ENCODE measurements at regions not wholly inside any gene's neighbourhood (a gene's known extent, or its start where the extent isn't known, plus 50 kb on each side); places are given as distances from the start of the nearest gene placed in this dataset.

GRCh38 chrX:33741807-33742206 lies 390.3 kb downstream of the FAM47A start:
- Histone ChIP-seq H3K27me3 (replicated peaks; ENCODE audit: insufficient read depth) (no peaks in the 10 kb centered on the region), H3K27ac (no peak overlapping the region), H3K4me3 (no peak overlapping the region), H3K36me3 (no peaks in the 10 kb centered on the region), H3K9me3 (no peaks in the 10 kb centered on the region), H3K4me1 (replicated peaks) (no peaks in the 10 kb centered on the region)
- TF ChIP-seq POLR2AphosphoS5 (IDR thresholded peaks at IDR 0.05) (no peak), POLR2A (IDR thresholded peaks at IDR 0.05) (no peak)
- WGBS: 100% methylated on average over 4 of the region's 11 CpGs
- intact Hi-C loops (cut with DNase I): no loop called here
- DNase-seq (ENCODE audit: low spot score): no peak

- WGBS: 67% methylated on average over 1 of the region's 1 CpG
- Histone ChIP-seq H3K4me1 (replicated peaks) (no peaks in the 10 kb centered on the region), H3K9me3 (no peaks in the 10 kb centered on the region), H3K27me3 (replicated peaks; ENCODE audit: insufficient read depth) (no peaks in the 10 kb centered on the region), H3K27ac (no peak overlapping the region), H3K4me3 (no peak overlapping the region), H3K36me3 (no peaks in the 10 kb centered on the region)
- TF ChIP-seq, protein P1, sequence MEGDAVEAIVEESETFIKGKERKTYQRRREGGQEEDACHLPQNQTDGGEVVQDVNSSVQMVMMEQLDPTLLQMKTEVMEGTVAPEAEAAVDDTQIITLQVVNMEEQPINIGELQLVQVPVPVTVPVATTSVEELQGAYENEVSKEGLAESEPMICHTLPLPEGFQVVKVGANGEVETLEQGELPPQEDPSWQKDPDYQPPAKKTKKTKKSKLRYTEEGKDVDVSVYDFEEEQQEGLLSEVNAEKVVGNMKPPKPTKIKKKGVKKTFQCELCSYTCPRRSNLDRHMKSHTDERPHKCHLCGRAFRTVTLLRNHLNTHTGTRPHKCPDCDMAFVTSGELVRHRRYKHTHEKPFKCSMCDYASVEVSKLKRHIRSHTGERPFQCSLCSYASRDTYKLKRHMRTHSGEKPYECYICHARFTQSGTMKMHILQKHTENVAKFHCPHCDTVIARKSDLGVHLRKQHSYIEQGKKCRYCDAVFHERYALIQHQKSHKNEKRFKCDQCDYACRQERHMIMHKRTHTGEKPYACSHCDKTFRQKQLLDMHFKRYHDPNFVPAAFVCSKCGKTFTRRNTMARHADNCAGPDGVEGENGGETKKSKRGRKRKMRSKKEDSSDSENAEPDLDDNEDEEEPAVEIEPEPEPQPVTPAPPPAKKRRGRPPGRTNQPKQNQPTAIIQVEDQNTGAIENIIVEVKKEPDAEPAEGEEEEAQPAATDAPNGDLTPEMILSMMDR (IDR thresholded peaks at IDR 0.05): no peak
- TF ChIP-seq POLR2AphosphoS5 (IDR thresholded peaks at IDR 0.05): no peak
- no peak for TF ChIP-seq POLR2A (IDR thresholded peaks at IDR 0.05)
- no peak for DNase-seq (ENCODE audit: low spot score)
- intact Hi-C loops (cut with DNase I): no loop called here
Observed at GRCh38 chrX:33735182-33735581, 396.9 kb downstream of the FAM47A start.

DNA sequence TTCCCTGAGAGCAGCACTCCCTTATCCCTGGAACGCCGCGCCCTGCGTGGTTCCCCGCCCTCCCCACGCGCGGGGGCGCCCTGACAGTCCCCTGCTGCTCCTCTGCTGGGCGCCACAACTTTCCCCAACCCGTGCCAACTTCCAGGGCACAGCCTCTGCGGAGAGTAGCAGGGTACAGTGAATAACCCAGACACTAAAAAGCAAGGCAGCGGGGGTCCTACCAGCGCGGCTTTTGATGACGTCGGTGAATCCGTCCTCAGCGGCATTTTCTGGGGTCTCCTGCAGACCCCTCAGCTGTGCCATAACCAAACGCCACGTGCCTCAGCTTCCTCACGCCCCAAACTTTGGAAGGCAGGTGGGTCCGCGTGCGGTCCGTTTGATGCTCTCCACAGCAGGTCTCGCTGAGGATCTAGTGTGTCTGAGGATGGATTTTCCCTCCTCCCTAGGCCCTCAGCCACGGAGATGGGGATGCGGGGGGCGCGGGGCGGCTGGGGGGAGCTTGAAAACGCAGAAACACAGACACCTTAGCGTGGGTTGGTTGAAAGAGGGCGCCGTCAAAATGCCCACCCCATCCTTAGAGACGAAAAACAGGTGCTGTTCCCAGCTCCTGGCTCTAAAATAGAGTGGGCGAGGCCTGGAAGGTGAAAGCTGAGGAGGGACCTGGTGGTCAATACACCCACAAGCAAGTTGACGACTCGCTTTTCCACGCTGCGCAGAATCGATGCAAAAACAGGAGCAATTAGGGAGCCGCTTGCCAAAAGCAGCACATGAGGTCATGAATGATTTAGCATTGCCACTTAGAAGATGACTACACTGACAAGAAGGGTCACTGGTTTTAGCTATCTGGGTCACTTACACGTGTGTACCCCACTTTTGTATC lies 405.6 kb downstream of the FAM47A start:
- no peaks in the 10 kb centered on the region for H3K9me3 ChIP-seq
- no peak for TF ChIP-seq POLR2AphosphoS5 (IDR thresholded peaks at IDR 0.05)
- no peak for TF ChIP-seq POLR2A (IDR thresholded peaks at IDR 0.05)
- TF ChIP-seq, protein P1 (IDR thresholded peaks at IDR 0.05): no peak
- intact Hi-C loops (cut with DNase I): no loop called here

DNA sequence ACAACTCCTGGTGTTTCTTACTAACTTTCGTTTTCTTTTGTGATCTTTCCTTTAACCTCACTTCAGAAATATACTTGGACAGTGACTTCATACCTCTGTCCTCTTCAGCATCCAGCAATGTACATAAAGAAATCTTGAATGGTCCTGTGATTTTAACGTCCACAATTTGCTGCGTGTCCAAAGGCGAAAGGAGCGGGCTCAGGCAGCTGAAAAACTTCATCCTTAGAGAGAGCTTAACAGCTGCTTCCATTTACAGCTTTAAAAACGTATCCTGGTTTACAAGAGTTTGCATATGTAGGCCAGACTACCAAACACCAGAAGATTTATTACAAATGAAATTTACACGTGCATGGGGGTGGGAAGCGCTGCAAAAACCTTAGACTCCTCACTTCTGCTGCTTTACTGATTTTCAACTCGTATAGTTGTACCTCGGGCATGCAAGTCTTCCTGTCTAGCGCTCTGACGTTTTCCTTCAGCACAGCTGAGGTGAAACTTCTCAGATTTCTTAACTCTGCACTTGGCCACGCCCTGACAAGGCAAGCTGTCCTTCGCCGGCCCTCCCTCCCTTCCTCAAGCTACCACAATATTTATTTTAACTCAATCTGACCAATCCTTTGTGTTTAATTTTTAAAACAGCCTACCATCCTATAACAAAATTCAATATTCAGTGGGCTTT lies 406.4 kb downstream of the FAM47A start:
- Histone ChIP-seq H3K27ac (no peak overlapping the region), H3K9me3 (no peaks in the 10 kb centered on the region), H3K36me3 (no peaks in the 10 kb centered on the region), H3K27me3 (replicated peaks; ENCODE audit: insufficient read depth) (no peaks in the 10 kb centered on the region), H3K4me3 (peak overlapping the region in 1 of 2 donors; percentile 19), H3K4me1 (replicated peaks) (no peaks in the 10 kb centered on the region)
- intact Hi-C loops (cut with DNase I): no loop called here
- peak; percentile 4 for DNase-seq (ENCODE audit: low spot score)
- WGBS: 3% methylated on average over 15 of the region's 15 CpGs
- TF ChIP-seq POLR2AphosphoS5 (IDR thresholded peaks at IDR 0.05) (no peak), POLR2A (IDR thresholded peaks at IDR 0.05) (no peak)
- TF ChIP-seq, protein P1 (IDR thresholded peaks at IDR 0.05): no peak

More for the DNA sequence above, 405.6 kb downstream of the FAM47A start:
- H3K4me1 ChIP-seq (replicated peaks): no peaks in the 10 kb centered on the region
- 26% methylated on average over 21 of the region's 45 CpGs for WGBS
- H3K36me3 ChIP-seq: no peaks in the 10 kb centered on the region
- no peak overlapping the region for H3K4me3 ChIP-seq
- no peak for DNase-seq (ENCODE audit: low spot score)
- H3K27ac ChIP-seq: no peak overlapping the region
- no peaks in the 10 kb centered on the region for H3K27me3 ChIP-seq (replicated peaks; ENCODE audit: insufficient read depth)

DNA sequence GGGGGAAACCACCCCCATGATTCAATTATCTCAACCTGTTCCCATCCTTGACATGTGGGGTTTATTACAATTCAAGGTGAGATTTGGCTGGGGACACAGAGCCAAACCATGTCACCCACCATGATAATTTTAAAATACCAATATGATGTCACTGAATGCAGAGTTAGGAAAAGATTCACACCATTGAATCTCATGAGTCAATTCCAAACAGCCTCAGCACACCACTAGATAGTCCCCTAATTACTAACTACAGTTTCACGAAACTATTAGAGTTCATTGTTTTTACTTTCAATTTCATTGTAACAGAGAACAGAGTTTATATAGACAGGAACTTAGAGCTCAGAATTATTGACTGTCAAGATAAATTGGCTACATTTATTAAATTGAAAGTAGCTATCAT lies 410.2 kb downstream of the FAM47A start:
- no peaks in the 10 kb centered on the region for H3K4me1 ChIP-seq (replicated peaks)
- H3K9me3 ChIP-seq: no peaks in the 10 kb centered on the region
- intact Hi-C loops (cut with DNase I): no loop called here
- no peak overlapping the region for H3K27ac ChIP-seq
- H3K4me3 ChIP-seq: no peak overlapping the region
- no peaks in the 10 kb centered on the region for H3K36me3 ChIP-seq
- 83% methylated on average over 1 of the region's 1 CpG for WGBS
- TF ChIP-seq POLR2AphosphoS5 (IDR thresholded peaks at IDR 0.05) (no peak), POLR2A (IDR thresholded peaks at IDR 0.05) (no peak)
- TF ChIP-seq, protein P1 (IDR thresholded peaks at IDR 0.05): no peak
- no peaks in the 10 kb centered on the region for H3K27me3 ChIP-seq (replicated peaks; ENCODE audit: insufficient read depth)
- DNase-seq (ENCODE audit: low spot score): no peak

Measured in prostate gland (tissue), 2 donors.